ELR (cell line): ENCODE measurements at regions not wholly inside any gene's neighbourhood (a gene's known extent, or its start where the extent isn't known, plus 50 kb on each side); places are given as distances from the start of the nearest gene placed in this dataset.
A peak's percentile ranks its signal among the peaks of the same experiment; 100 is the strongest.
"Not testable (repeated sequence)": the region's sequence is repeated elsewhere in the genome, so short reads cannot be mapped to it uniquely, and the experiment has no call there.

Experiments
- DNase-seq: peaks from one replicate; pipeline ENCODE4 v3.0.0-alpha.2; 2015; ENCODE audit warnings: low read depth

- no peak for DNase-seq
These were observed 285.5 kb downstream of the USP46 start for GRCh38 chr4:52373650-52374049.

GRCh38 chr4:52374877-52375276, 284.2 kb downstream of the USP46 start:
- no peak for DNase-seq

DNA sequence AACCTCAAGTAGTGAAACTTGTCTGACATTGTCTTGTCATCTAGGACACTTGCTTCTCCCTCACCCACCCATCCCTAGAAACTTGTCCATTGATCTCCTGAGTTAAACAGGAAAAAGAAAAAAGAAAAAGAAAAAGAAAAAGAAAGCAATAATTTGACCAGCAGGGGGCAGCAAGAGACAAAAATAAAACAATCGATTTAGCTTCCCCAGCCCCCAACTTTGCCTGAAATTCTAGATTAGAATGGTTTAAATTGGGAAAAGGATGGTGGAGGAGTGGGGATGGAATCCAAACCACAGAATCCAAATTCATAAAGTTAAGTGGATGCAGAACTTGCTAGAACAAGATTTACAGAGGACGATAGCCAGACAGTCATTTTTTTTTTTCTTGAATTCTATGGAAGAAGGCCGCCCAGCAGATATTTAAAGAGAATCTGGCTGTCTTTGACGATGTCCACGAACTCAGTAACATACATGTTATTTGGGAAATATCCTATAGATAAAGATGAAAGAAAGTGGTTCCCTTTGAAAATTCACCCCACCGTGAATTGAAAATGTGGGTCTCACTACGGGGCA, 282.9 kb downstream of the USP46 start:
- DNase-seq, result peak; percentile 62

- no peak for DNase-seq
These were observed 281.5 kb downstream of the USP46 start for GRCh38 chr4:52377563-52377962.

- DNase-seq, result peak; percentile 13
These were observed 251.6 kb downstream of the USP46 start for GRCh38 chr4:52407545-52407944.

- no peak for DNase-seq
These were observed 251.1 kb downstream of the USP46 start for GRCh38 chr4:52408032-52408431.

DNA sequence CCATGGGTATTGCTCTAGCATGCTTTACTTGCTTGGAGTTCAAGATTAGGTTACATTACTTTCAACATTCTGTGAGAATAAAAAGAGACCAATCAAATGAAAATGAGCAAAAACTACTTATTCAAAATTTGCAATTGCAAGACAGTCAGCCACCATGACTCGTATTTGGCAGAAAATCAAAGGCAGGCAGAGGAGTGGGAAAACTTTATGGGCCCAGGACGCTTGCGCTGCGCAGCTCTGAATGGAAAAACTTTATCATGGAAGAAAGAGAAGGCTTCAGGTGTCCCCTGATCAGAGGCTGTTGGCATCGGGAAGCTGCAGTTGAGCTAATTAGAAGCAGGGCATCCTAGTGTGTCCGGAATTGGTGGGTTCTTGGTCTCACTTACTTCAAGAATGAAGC, 250.6 kb downstream of the USP46 start:
- no peak for DNase-seq

- DNase-seq, result not testable (repeated sequence)
These were observed 249.3 kb downstream of the USP46 start for GRCh38 chr4:52409766-52410165.

GRCh38 chr4:52410971-52411370, 248.1 kb downstream of the USP46 start:
- no peak for DNase-seq

GRCh38 chr4:52420330-52420729, 238.8 kb downstream of the USP46 start:
- no peak for DNase-seq

- no peak for DNase-seq
These were observed 237.3 kb downstream of the USP46 start for GRCh38 chr4:52421811-52422213.

GRCh38 chr4:52423967-52424366, 235.1 kb downstream of the USP46 start:
- DNase-seq, result no peak

DNA sequence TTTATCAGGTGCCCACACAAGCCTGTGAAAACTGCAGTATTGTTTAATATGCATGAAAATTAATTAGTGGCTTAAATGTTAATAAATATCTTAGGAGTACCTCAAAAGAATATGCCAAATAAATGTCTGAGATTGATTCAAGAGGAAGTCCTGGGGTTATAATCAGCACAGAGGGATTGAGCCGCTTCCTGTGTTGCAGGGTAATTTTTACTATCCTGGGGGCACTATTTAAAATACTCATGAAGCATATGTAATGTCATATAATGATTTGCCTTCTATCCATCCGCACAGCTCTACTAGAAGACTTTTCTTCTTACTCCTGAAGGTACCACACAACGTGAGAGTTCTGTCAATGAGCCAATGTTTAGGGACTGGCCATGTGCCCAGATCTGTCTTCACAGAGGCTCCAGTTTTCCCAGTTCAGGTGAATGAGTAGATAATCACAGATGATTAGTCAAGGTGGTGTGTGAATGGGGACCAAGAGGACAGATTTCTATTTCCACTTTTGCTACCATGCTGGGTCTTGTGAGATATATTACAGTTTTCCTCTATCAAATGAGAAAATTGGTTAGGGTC, 233.3 kb downstream of the USP46 start:
- no peak for DNase-seq

DNA sequence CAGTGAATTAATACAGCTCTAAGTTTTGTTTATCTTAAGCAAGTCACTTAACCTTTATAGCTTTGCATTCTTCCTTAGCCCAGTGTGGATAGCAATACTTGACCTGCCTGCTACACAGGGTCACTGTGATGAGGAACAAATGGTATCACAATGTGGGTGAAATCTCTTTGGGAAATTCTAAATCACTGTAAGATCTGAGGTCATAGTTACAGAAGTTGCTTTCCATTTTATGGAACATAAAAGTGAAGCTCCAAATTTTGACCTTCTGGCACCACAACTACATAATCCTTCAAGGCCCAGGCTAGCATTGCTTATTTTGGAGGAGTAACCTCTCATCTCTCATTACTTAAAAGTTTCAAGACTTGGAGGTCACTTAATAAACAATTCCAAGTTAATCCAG, 227.7 kb downstream of the USP46 start:
- DNase-seq, result no peak

DNA sequence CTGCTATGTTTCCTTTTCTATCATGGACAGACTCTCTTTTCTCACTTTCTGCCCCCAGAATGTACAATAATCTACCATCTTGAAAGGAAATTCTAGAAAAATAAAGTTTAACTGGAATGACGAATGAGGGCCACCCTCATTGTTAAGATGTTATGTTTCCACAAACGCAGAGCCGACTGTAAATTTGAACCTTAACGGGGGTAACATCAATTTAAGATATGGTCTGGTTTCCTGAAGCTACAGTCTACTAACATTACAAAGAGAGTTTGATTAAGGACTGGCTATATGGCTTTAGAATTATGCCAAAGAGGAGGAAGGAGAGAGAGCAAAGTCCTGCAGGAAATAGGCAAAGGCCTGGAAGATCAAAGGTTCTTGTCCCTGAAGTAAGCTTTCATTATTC, 227.2 kb downstream of the USP46 start:
- no peak for DNase-seq

DNA sequence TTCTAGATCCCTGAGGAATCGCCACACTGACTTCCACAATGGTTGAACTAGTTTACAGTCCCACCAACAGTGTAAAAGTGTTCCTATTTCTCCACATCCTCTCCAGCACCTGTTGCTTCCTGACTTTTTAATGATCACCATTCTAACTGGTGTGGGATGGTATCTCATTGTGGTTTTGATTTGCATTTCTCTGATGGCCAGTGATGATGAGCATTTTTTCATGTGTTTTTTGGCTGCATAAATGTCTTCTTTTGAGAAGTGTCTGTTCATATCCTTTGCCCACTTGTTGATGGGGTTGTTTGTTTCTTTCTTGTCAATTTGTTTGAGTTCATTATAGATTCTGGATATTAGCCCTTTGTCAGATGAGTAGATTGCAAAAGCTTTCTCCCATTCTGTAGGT, 216.6 kb downstream of the USP46 start:
- DNase-seq, result not testable (repeated sequence)

GRCh38 chr4:52472444-52472843, 186.7 kb downstream of the USP46 start:
- no peak for DNase-seq

DNA sequence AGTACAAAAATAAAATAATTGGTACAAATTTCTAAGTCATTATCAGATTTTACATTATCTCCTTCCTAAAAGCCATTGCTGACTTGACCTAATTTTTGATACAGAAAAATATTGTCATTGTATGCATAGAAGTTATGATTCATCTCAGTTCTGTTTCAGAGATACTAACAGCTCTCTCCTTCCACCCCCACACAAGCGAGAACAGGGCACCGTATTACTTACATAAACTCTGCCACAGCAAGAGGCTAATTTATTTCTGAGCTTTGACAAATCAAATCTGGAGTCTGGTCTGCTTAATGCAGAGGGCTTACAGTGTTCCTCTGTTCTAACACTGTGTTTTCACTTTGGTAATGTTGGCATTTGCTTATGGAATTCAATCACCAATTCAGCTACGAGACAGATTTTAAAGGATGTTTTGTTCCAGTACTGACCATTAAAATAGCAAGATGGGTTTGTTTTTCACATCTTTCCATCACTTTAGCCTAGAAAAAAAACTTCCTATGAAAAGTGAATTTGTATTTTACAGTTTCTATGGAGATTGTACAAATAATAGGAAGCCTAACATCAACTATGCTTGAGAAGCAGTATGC, 181.8 kb downstream of the USP46 start:
- no peak for DNase-seq

GRCh38 chr4:52483186-52483890, 175.8 kb downstream of the USP46 start:
- DNase-seq, result no peak

- no peak for DNase-seq
These were observed 151.3 kb downstream of the USP46 start for GRCh38 chr4:52507774-52508173.

DNA sequence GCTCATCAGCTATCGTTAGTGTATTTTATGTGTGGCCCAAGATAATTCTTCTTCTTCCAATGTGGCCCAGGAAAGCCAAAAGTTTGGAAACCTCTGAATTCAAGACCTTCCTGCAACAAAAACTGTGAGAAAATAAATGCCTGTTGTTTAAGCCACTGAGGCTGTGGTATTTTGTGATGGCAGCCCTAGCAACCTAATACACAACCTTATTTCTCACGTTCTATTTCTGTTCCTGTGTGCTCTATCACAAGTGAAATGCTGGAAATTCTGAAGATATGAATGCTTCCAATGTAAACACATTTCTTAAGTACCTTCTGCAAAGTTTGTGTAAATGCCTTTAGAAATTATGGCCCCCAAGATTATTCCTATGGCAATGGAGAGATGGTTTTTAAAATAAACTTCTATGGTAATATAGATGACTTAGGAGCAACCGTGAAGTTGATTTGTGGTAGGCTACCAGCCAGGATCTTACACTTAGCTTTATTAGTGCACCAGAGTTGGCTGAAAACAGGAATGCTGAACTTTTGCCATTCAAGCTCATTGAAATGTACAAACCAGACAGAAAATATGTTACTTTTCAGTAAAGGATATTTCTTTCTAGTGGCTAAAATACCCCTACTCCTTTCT, 148.0 kb downstream of the USP46 start:
- DNase-seq, result no peak

GRCh38 chr4:52511825-52512224, 147.3 kb downstream of the USP46 start:
- no peak for DNase-seq

- DNase-seq, result no peak
These were observed 146.8 kb downstream of the USP46 start for GRCh38 chr4:52512291-52512690.
